HG02610 (cell line): ENCODE measurements at regions not wholly inside any gene's neighbourhood (a gene's known extent, or its start where the extent isn't known, plus 50 kb on each side); places are given as distances from the start of the nearest gene placed in this dataset.
"Not testable (repeated sequence)": the region's sequence is repeated elsewhere in the genome, so short reads cannot be mapped to it uniquely, and the experiment has no call there.

Source experiments
- ATAC-seq: cut with Tn5 transposase; IDR thresholded peaks from one replicate; pipeline ENCODE4 v1.9.1; 2021; ENCODE audit warnings: mild to moderate bottlenecking, moderate library complexity; ENCODE audit not compliant: unreplicated experiment

DNA sequence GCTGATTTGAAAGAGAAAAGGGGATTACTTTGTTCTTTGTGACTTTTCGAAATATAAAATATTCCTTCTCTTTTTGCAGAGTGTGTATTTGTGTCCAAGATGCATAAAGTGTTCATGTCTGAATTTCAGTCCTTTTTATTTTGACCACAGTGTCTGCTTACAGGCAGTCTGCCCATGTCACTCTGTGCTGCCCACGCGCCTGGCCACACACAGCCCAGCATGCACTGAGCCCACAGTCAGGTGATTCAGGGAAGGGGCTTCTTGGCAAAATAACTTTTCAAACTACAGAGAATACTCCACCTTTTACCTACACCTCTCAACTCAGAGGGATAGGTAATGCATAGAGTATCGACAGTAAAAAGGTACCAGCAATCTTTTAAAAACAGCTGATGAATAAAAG lies 142.5 kb upstream of the TRPC4 start:
- ATAC-seq: no peak

DNA sequence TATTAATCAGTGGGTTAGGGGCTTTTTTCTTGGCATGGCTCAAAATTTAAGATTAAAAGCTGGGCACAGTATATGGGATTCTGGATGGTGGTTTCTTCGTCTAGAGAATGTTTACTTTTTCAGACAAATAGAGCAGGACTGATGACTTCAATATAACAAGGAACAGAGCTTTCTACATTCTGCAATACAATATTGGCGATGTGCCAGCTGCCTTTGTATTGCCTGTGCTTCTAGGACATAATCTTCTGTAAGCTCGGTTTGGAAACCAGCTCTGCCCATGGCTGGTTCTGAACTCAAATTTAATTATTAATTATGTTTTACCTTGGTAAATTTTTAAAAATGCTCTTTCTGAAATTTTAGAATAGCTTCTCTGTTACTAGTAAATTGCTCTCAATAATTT lies 139.1 kb upstream of the TRPC4 start:
- no peak for ATAC-seq

GRCh38 chr13:38002606-38003005 lies 133.0 kb upstream of the TRPC4 start:
- ATAC-seq: no peak

GRCh38 chr13:37997641-37998040 lies 128.1 kb upstream of the TRPC4 start:
- no peak for ATAC-seq

GRCh38 chr13:37995092-37995491 lies 125.5 kb upstream of the TRPC4 start:
- ATAC-seq: no peak

- no peak for ATAC-seq
Measured at GRCh38 chr13:37986811-37987210, 117.2 kb upstream of the TRPC4 start.

DNA sequence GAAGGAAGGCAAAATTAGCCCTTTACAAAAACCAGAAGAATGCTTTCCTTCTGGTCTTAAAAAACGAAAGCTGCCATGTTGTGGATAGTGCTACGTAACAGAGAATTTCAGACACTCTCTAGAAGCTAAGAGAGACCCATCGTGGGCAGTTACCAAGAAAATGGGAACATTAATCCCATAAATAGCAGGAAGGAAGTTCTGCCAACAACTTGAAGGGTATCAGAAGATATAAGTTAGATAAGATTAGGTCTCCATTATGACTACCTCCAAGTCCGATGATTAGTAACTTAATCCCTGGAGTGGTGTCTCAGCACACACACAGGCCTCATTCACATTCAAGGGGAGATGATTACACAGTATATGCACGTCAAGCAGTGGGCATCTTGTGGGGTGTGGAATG lies 115.7 kb upstream of the TRPC4 start:
- no peak for ATAC-seq

- ATAC-seq: no peak
Measured at GRCh38 chr13:37984357-37984756, 114.8 kb upstream of the TRPC4 start.

DNA sequence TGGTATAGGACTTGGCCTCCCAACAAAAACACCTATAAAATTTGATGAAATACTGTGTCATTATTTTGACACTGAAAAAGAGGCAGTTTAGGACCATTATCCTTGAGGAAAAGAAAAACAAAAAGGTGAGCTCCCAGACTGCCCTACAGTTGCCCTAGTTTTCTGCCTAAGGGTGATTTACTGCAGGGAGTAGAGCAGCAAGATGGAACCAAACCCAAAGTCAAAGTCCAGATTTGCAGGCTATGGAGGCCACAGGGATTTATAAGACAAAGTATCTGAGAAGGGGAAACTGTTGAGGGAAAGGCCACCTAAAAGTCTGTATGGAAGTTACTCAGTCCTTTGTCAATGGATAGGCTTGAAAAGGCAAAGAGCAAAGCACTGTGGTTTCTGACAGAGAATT lies 112.4 kb upstream of the TRPC4 start:
- no peak for ATAC-seq

DNA sequence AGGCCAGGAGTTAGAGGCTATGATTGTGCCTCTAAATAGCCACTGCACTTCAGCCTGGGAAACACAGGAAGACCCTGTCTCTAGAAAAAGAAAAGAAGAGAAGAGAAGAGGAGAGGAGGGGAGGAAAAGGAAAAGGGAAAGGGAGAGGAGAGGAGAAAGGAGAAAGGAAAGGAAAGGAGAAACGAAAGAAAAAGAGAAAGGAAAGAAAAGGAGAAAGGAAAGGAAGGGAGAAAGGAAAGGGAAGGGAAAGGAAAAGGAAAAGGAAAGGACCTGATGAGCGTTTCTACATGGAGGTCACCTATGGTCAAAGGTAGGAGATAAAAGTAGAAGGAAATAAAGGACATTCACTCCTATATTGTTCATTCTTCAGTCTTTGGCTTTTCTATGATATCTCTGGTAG lies 109.1 kb upstream of the TRPC4 start:
- ATAC-seq: no peak

DNA sequence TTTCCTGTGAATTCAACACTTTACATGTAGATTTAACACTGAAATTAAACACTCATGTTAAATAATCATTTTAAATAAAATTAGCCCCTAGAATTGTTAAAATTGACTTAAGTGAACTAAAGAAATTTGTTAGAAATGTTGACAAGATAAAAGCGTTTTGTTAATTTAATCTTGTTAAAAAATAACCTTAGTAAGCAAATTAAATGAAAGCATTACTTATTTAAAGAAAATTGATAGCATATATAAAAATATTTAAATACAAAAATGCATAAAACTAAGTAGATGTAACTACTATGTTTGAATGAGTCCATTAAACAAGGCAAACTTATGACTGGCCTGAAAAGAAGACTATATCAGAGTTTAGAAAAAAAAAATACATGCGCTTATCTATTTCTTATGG lies 99.0 kb upstream of the TRPC4 start:
- ATAC-seq: no peak

DNA sequence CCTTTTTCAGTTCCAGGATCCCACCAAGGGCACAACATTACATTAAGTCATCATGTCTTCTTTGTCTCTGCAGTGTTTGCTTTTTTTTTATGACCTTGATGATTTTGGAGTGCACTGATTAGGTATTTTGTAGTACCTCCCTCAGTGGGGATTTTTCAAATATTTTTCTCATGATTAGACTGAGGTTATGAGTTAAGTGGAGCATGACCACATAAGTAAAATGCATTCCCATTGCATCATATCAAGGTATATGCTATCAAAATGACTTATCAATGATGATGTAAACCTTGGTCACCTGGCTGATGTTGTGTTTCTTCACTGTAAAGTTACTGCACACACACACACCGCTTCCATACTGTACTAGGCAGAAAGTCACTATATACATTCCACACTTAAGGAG lies 96.7 kb upstream of the TRPC4 start:
- no peak for ATAC-seq

DNA sequence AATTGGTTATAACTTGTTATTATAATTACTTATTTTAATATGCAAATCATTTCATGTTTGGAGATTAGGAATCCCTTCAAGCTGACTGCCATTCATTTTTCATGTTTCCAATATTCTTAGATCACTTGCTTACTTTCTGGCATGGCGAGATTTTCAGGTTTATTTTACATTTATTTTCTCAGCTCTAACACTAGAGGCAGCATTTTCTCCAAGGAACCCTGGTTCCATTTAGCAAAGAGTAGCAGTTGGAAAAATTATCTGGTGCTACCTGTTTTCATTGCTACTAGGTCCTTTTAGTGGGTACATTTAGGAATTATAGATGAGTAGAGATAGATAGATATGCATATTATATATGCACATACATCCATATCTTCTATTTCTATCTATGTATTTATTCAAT lies 90.9 kb upstream of the TRPC4 start:
- ATAC-seq: no peak

DNA sequence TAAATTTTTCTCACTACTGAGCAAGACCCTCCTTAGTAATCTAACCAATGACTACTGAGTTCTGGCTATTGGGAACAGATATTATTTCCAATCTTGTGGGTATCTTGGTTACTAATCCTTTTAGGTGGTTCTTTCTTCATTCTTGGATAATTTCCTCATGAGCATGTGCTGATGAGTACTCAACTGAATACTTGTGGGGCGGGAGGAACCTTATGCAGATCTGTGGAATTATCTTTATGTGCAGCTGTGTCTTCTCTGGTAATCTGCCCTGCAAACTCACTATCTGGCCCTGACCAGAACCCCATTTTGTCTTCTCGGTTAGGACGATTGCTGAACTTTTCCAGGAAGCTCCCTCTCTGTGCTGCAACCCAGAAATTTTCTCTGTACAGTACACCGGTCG lies 89.7 kb upstream of the TRPC4 start:
- ATAC-seq: no peak

GRCh38 chr13:37956536-37956935 lies 87.0 kb upstream of the TRPC4 start:
- no peak for ATAC-seq

- not testable (repeated sequence) for ATAC-seq
Measured at GRCh38 chr13:37954597-37954996, 85.0 kb upstream of the TRPC4 start.

DNA sequence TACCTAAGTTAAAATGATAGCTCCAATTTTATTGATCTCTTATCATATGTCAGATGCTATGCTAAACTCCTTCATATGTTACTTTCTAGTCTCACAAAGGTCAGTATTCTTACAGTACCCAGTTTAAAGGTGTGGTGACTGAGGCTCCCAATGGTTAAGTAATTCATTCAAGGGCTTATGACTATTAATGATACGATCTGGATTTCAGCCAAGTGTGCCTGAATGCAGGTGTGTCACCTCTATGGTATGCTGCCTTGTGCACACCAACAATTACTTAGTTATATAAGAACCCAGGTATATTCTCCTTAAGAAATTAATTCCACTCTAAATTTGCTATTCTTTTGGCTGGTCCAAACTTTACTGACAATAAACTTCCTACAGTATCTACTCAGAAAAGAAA lies 84.6 kb upstream of the TRPC4 start:
- ATAC-seq: no peak

GRCh38 chr13:37953696-37954095 lies 84.1 kb upstream of the TRPC4 start:
- ATAC-seq: no peak

GRCh38 chr13:37950016-37950415 lies 80.4 kb upstream of the TRPC4 start:
- no peak for ATAC-seq

DNA sequence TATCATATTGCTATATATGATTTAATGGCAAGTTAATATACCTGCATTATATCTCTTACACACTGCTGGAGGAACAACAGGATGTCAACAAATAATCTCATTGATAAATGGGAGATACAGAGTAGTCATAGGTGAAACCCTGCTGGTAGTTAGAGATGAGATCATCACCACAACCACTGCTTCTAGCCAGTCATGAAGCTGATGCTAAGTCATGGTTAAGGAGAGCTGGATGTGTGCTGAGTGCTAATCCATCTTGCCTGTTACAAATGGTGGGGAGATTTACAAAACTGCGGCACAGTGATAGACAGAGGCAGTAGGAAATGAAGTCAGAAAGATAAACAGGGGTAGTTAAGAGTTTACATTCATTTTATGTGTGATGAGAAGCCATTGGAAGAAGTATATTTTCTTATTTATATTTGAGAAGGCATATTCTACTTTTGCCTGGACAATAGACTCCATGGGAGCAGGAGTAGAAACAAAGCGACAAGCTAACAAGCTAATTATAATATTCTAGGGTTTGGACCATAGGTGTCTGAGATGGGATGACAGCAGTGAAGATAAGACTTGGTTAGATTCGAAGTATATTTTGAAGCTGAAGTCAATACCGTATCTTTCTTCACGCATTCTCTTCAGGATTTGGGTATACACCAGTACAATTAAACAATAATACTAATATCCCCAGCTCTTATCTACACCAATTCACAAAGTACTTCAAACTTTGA lies 78.0 kb upstream of the TRPC4 start:
- no peak for ATAC-seq

- ATAC-seq: no peak
Measured at GRCh38 chr13:37945651-37946575, 76.3 kb upstream of the TRPC4 start.

DNA sequence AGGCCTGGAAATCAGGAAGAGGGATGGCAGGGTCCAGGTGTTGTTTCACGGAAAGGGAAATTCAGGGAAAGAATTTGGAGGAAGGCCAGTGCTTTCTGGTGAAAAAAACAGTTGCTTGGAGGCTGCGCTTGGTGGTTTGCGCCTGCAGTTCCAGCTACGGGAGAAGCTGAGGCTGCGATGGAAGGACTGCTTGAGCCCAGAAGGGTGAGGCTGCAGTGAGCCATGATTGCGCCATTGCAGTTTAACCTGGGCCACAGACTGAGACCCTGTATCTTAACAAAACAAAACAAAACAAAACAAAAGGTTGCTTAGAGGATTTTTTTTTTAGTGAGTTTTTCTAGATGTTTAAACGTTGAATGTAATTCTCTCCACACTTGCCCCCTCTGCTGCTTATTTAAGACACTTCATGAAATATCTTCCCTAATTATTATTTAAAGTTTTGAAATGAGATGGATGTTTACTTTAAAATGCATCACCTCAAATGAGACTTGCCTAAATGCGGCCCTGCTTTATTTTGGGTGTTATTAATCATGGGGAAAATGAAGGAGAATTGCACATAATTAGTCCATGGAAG lies 75.4 kb upstream of the TRPC4 start:
- no peak for ATAC-seq
